ENCODE measurements at regions not wholly inside any gene's neighbourhood (a gene's known extent, or its start where the extent isn't known, plus 50 kb on each side); places are given as distances from the start of the nearest gene placed in this dataset.

DNA sequence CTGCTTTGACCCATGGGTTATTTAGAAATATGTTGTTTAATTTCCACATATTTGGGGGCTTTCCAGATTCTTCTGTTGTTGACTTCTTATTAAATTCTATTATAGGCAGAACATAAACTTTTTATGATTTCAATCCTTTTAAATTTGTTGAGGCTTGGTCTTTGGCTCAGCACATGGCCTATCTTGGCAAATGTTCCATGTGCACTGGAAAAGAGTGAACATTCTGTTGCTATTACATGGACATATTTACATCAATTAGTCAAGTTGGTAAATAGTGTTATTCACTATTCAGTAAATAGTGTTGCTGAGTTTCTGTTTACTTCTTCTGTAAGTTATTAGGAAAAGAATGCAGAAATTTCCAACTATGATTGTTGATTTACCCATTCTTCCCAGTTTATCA is 75.4 kb downstream of the ETS2 start:
- no peaks in the 10 kb centered on the region for H3K9me3 ChIP-seq
- no peak overlapping the region for H3K4me3 ChIP-seq
- H3K36me3 ChIP-seq = no peaks in the 10 kb centered on the region
- no peak overlapping the region for H3K27ac ChIP-seq
- intact Hi-C loops (cut with DNase I) = no loop called here
- no peaks in the 10 kb centered on the region for H3K27me3 ChIP-seq
- no peaks in the 10 kb centered on the region for H3K4me1 ChIP-seq
- TF ChIP-seq POLR2A (IDR thresholded peaks at IDR 0.05) (no peak), EP300 (IDR thresholded peaks at IDR 0.05) (no peak), POLR2AphosphoS5 (IDR thresholded peaks at IDR 0.05) (no peak)
- TF ChIP-seq, protein P1, sequence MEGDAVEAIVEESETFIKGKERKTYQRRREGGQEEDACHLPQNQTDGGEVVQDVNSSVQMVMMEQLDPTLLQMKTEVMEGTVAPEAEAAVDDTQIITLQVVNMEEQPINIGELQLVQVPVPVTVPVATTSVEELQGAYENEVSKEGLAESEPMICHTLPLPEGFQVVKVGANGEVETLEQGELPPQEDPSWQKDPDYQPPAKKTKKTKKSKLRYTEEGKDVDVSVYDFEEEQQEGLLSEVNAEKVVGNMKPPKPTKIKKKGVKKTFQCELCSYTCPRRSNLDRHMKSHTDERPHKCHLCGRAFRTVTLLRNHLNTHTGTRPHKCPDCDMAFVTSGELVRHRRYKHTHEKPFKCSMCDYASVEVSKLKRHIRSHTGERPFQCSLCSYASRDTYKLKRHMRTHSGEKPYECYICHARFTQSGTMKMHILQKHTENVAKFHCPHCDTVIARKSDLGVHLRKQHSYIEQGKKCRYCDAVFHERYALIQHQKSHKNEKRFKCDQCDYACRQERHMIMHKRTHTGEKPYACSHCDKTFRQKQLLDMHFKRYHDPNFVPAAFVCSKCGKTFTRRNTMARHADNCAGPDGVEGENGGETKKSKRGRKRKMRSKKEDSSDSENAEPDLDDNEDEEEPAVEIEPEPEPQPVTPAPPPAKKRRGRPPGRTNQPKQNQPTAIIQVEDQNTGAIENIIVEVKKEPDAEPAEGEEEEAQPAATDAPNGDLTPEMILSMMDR (IDR thresholded peaks at IDR 0.05) = no peak
- no peak for DNase-seq

DNA sequence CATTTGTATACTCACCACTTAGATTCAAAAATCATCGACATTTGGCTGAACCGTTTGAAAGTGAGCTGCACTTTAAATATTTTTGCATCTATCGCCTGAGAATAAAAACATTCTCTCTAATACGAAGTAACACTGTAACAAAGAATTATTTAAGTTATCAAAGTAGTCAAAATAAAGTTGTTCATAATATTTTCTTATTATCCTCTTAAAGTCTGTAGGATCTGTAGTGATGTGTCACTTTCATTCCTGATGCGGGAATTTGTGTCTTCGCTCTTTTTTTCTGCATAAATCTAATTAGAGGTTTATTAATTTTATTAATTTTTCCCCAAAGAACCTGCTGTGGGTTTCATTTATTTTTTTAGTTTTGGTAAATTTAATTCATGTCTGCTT is 74.8 kb downstream of the ETS2 start:
- Histone ChIP-seq H3K9me3 (no peaks in the 10 kb centered on the region), H3K36me3 (no peaks in the 10 kb centered on the region), H3K27ac (no peak overlapping the region), H3K4me3 (no peak overlapping the region), H3K27me3 (no peaks in the 10 kb centered on the region), H3K4me1 (no peaks in the 10 kb centered on the region)
- DNase-seq = no peak
- 87 to 90% methylated on average over 6 of the region's 6 CpGs for WGBS, 2 donors
- intact Hi-C loops (cut with DNase I) = no loop called here
- TF ChIP-seq POLR2A (IDR thresholded peaks at IDR 0.05) (no peak), EP300 (IDR thresholded peaks at IDR 0.05) (no peak), POLR2AphosphoS5 (IDR thresholded peaks at IDR 0.05) (no peak)
- TF ChIP-seq, protein P1 (IDR thresholded peaks at IDR 0.05) = no peak

- Histone ChIP-seq H3K9me3 (no peaks in the 10 kb centered on the region), H3K27me3 (no peaks in the 10 kb centered on the region), H3K36me3 (no peaks in the 10 kb centered on the region), H3K4me1 (no peaks in the 10 kb centered on the region), H3K4me3 (no peak overlapping the region), H3K27ac (no peak overlapping the region)
- intact Hi-C loops (cut with DNase I) = no loop called here
- no peak for DNase-seq
- 76 to 84% methylated on average over 4 of the region's 4 CpGs for WGBS, 2 donors
- TF ChIP-seq POLR2AphosphoS5 (IDR thresholded peaks at IDR 0.05) = no peak
- no peak for TF ChIP-seq POLR2A (IDR thresholded peaks at IDR 0.05)
- TF ChIP-seq, protein P1 (IDR thresholded peaks at IDR 0.05) = no peak
- TF ChIP-seq EP300 (IDR thresholded peaks at IDR 0.05) = no peak
Observed at GRCh38 chr21:38879912-38880576, 74.3 kb downstream of the ETS2 start.

GRCh38 chr21:38878379-38879179 is 72.8 kb downstream of the ETS2 start:
- 97 to 98% methylated on average over 1 of the region's 1 CpG for WGBS, 2 donors

More at GRCh38 chr21:38878379-38879179, 72.8 kb downstream of the ETS2 start:
- intact Hi-C loops (cut with DNase I) = no loop called here
- Histone ChIP-seq H3K4me1 (no peaks in the 10 kb centered on the region), H3K27me3 (no peaks in the 10 kb centered on the region), H3K27ac (no peak overlapping the region), H3K4me3 (no peak overlapping the region), H3K36me3 (no peaks in the 10 kb centered on the region), H3K9me3 (no peaks in the 10 kb centered on the region)
- no peak for DNase-seq
- TF ChIP-seq EP300 (IDR thresholded peaks at IDR 0.05) = no peak
- no peak for TF ChIP-seq POLR2AphosphoS5 (IDR thresholded peaks at IDR 0.05)
- no peak for TF ChIP-seq POLR2A (IDR thresholded peaks at IDR 0.05)
- TF ChIP-seq, protein P1 (IDR thresholded peaks at IDR 0.05) = no peak

Measured in sigmoid colon (tissue), 6 donors.